IgD-negative memory B cell (primary cell): ENCODE measurements at regions not wholly inside any gene's neighbourhood (a gene's known extent, or its start where the extent isn't known, plus 50 kb on each side); places are given as distances from the start of the nearest gene placed in this dataset.

ENCODE experiments used
- H3K27ac Mint-ChIP-seq, 3 donors: one replicate each; pipeline ENCODE4 v1.8.0; 2020 to 2022; ENCODE audit warnings: mild to moderate bottlenecking in 3 of 3, mixed read lengths in 3 of 3, moderate library complexity in 1 of 3
- H3K27me3 Mint-ChIP-seq: one replicate; pipeline ENCODE4 v1.8.0; 2021; ENCODE audit warnings: mixed read lengths
- H3K36me3 Mint-ChIP-seq: one replicate; pipeline ENCODE4 v1.8.0; 2020; ENCODE audit warnings: mild to moderate bottlenecking, mixed read lengths
- H3K4me1 Mint-ChIP-seq, 3 donors: one replicate each; pipeline ENCODE4 v1.8.0; 2020 to 2022; ENCODE audit warnings: mixed read lengths in 3 of 3, mild to moderate bottlenecking in 1 of 3
- H3K4me3 Mint-ChIP-seq, 4 donors: one replicate each; pipeline ENCODE4 v1.8.0; 2020 to 2022; ENCODE audit warnings: mild to moderate bottlenecking in 4 of 4, mixed read lengths in 4 of 4, moderate library complexity in 3 of 4
- H3K9me3 Mint-ChIP-seq, 3 donors: one replicate each; pipeline ENCODE4 v1.8.0; 2020 to 2021; ENCODE audit warnings: mixed read lengths in 3 of 3, mild to moderate bottlenecking in 1 of 3

DNA sequence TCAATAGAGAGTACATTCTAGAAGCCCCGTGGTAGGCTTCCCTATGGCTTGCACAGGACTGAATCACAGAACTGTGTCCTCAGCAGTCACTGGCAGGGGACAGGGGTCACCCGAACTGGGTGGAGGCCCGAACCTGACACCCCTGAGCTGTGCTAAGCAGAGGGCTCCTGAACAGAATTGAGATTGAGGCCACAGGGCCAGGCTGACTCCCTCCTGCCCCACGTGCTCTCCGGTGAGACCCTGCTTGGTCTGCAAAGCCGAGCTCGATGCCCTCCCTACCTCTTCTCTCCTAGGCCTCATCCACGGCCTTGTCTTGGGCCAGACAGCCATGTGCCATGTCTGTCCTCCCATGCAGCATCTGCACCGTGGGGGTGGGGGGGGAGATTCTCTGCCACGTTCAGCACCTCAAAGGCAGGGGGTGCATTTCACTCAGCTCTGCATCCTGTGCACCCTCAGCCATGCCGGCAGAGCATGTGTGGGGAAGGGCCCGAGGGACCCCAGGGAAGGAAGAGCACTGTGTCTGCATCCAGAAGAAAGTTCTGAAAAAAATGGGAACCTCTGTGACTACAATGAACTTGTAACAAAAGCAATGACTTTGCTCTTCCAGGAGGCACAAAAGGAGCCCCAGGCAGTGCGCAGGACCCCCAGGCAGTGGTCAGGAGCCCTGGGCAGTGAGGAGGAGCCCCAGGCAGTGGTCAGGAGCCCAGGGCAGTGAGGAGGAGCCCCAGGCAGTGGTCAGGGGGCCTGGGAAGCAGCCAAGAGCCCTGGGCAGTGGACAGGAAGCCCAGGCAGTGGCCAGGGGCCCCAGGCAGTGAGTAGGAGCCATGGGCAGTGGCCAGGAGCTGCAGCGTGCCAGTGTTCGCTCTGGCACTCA is 76.7 kb upstream of the SEPTIN5 start:
- peaks cover 1% of the 10 kb centered on the region for H3K36me3 Mint-ChIP-seq
- peaks cover 6% of the 10 kb centered on the region for H3K27me3 Mint-ChIP-seq
- no peaks in the 10 kb centered on the region for H3K9me3 Mint-ChIP-seq
- H3K27ac Mint-ChIP-seq, result no peak overlapping the region
- H3K4me3 Mint-ChIP-seq, result no peak overlapping the region
- no peaks in the 10 kb centered on the region for H3K4me1 Mint-ChIP-seq

DNA sequence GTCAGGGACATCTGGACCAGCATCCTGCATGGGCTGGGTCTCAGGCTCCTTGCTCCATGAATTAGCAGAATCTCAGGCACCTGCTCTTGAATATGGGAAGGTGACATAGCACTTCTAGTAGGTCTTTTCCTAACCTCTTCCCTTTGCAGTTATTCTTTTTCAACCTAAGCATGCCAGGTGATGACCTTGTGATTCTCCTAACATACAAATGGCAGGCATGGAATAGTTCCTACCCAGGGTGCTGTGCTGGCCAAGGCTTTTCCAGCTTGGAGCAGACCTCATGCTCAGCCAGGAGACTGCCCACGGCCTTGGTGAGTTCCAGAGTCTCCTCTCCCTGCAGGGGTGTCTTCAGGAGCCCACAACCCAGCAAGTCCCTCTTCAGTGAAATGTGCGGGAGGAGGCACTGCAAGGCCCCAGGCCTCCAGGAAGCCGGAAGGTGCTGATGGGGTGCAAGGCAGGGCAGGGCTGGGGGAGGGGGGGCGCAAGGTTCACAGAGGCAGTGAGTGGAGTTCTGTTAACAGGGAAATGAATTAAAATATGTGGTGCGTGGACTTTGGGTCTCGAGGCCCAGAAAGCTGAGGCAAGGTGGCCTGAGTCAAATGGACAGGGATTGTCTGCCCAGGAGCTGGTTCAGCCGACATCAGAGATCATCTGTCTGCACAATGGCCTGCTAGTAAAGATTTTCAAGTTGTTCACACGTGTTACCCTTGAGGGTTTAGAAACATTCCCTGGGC is 75.9 kb upstream of the SEPTIN5 start:
- Mint-ChIP-seq H3K4me3 (no peak overlapping the region), H3K9me3 (no peaks in the 10 kb centered on the region), H3K27ac (no peak overlapping the region), H3K27me3 (peaks cover 6% of the 10 kb centered on the region), H3K4me1 (no peaks in the 10 kb centered on the region), H3K36me3 (peaks cover 1% of the 10 kb centered on the region)

DNA sequence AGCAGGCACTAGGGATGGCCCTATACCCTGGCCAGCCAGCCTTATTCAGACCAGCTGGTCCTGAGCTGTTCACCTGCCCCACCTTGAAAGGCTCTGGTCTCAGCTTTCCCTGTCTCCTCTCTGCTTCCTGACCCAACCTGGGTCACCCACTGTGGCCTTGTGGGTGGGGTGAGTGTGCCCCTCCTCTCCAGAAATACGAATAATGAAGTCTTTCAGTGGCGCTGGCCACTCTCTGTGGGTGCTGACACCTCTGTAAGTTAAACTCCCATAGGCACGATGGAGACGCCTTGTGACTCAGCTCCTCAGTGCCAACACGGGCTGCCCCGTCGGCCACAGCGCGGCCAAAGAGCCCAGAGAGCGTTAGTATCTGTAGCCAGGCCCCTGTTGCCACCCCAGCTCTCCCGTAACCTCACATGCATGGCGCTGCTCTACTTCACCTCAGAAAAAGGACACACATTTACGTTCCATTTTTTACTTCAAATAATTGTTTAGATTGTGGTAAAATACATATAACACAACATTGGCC is 74.6 kb upstream of the SEPTIN5 start:
- Mint-ChIP-seq H3K4me1 (no peaks in the 10 kb centered on the region), H3K36me3 (peaks cover 1% of the 10 kb centered on the region), H3K4me3 (no peak overlapping the region), H3K27me3 (peaks cover 7% of the 10 kb centered on the region), H3K27ac (no peak overlapping the region), H3K9me3 (no peaks in the 10 kb centered on the region)

DNA sequence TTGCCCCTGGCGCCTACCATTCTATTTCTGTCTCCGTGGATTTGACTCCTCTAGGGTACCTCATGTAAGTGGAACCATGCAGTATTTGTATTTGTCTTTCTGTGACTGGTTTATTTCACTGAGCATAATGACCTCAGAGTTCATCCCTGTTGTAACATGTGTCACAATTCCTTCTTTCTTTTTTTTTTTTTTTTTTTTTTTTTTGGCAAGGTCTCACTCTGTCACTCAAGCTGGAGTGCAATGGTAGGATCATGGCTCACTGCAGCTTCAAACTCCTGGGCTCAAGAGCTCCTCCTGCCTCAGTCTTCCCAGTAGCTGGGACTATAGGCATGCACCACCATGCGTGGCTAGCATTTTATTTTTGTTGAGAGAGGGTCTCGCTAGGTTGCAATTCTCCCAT is 74.0 kb upstream of the SEPTIN5 start:
- H3K4me1 Mint-ChIP-seq, result no peaks in the 10 kb centered on the region
- H3K4me3 Mint-ChIP-seq, result no peak overlapping the region
- H3K9me3 Mint-ChIP-seq, result no peaks in the 10 kb centered on the region
- H3K27ac Mint-ChIP-seq, result no peak overlapping the region
- H3K27me3 Mint-ChIP-seq, result peaks cover 8% of the 10 kb centered on the region
- peaks cover 1% of the 10 kb centered on the region for H3K36me3 Mint-ChIP-seq

DNA sequence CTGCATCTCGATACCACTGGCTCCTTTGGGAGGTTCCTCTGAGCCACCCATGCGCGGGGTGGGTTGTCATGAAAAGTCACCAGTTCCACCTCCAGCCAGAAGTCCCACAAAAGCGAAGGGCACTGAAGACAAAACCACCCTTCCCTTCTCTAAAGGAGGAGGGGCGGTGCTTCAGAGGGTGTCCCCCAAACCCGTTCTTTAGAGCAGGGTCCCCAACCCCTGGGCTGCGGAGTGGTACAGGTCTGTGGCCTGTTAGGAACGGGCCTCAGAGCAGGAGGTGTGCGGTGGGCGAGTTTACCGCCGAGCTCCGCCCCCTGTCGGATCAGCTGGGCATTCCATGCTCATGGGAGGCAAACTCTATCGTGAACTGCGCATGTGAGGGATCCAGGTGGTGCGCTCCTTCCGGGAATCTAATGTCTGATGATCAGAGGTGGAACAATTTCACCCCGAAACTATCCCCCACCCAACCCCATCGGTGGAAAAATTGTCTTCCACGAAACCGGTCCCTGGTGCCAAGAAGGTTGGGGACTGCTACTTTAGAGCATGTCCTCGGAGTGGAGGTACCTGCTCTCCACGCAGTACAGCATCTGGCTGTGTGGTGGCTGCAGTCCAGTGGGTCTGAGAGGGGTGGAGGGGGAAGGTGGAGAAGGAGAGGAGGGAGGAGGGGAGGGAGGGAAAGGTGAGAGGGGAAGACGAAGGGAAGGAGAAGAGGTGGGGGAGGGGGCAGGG is 72.9 kb upstream of the SEPTIN5 start:
- Mint-ChIP-seq H3K4me3 (no peak overlapping the region), H3K4me1 (no peaks in the 10 kb centered on the region), H3K27ac (peak overlapping the region in 2 of 3 donors; percentile 43 to 63)

DNA sequence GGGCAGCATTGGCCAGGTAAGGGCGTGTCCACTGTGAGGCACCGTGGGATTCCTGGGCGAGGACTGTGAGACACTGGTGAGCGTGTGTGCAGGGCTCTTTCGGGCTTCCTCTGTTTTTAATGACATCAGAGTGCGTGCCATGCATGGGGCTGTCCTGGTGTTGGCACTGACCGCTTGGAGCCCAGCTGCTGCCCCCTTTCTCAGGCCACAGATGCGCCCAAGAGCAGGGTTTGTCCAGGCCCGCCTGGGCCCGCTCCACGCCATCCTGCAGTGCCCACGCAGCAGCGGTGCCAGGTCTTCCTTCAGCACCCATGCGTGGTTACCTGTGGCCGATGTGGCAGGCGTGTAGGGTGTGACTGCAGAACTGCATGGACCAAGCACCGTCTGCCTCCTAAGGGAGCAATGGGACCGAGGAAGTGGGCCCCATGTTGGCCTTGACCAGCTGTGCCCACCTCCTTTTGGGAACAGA is 72.3 kb upstream of the SEPTIN5 start:
- Mint-ChIP-seq H3K27ac (no peak overlapping the region), H3K4me3 (peak overlapping the region in 1 of 4 donors; percentile 47), H3K4me1 (no peaks in the 10 kb centered on the region), H3K9me3 (peaks cover 0 to 8% (median 5%) of the 10 kb centered on the region in 3 donors), H3K27me3 (peaks cover 8% of the 10 kb centered on the region), H3K36me3 (peaks cover 1% of the 10 kb centered on the region)

More for the DNA sequence above, 72.9 kb upstream of the SEPTIN5 start:
- Mint-ChIP-seq H3K27me3 (peaks cover 8% of the 10 kb centered on the region), H3K9me3 (peaks cover 0 to 2% (median 2%) of the 10 kb centered on the region in 3 donors), H3K36me3 (peaks cover 1% of the 10 kb centered on the region)

DNA sequence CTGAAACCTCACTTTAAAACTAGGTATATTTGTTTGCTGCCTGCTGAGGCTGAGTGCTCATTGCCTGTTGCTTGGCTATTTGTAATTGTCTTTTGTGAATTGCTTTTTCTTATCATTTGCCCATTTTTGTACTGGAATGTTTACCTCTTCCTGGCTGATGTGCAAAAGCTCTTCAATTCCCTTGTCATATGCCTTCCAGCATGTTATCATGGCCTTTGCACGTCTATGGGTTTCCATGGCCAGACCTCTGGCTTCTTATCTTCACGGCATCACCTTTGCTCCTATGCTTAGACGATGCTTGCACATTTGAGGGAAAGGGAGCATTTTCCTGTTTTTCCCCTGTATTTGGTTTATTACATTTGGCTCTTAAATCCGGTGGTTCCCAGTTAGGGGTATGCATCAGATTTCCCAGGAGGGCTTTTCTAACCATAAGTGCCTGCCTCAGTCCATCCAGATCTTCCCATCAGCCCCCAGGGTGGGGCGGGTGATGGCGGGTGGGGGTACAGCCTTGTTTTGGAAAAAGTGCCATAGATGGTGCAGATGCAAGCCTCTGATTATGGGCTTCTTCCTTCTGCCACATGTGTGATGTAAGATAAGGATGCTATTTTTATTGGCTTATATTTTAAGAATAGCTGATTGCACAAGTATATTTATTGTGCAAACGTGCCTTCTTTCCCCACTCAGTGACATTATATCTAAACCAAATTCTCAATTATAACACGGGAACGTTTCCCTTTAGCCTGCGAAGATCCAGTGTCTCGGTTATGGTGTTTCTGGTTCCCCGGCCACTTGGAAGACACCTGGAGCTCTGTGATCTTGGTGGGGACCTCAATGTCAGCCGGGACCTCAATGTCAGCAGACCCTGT is 70.6 kb upstream of the SEPTIN5 start:
- Mint-ChIP-seq H3K36me3 (peaks cover 1% of the 10 kb centered on the region), H3K27me3 (peaks cover 8% of the 10 kb centered on the region), H3K27ac (peak overlapping the region in 1 of 3 donors; percentile 23), H3K4me1 (no peaks in the 10 kb centered on the region), H3K4me3 (no peak overlapping the region), H3K9me3 (peaks cover 7 to 18% (median 11%) of the 10 kb centered on the region in 3 donors)

DNA sequence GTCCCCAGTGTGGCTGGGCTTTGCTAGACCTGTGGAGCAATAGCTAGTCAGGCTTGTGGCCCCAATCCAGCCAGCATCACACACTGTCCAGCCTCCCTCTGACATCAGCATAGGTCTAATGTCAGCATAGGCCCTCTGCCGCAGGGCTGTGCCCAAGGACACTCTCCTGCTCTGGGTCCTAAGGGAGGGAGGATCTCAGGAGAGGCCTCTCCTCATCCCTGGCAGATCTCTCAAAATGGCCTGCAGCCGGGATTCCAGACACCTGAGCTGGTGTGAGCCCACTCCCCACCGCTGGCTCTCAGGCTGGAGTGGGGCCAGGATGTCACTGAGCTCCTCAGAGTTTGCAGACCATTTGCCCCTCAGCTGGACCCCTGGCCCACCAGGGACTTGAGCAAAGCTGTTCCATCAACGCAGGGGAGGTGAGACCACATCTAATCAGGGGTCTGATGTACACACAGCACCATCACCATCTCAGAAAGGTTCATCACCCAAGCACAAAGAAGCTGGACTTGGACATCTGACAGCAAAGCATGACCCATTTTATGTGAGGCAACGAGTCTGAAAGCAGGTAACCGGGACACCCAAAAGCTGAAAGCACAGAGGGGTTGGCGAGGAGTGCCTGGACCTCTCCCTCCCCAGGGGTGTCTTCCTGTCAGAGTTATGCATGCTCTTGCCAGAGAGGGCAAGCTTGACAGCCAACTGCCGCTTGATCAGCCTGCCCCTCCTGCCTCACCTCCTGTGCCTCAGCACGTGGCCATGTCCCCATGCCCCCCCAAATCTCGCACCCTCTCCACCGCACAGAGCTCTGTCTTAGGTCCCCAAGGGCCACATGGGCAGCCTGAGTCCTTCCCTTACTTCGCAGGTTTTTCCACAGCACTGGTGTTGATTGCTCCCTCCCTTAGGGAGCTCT is 69.7 kb upstream of the SEPTIN5 start:
- H3K4me3 Mint-ChIP-seq, result no peak overlapping the region
- H3K27ac Mint-ChIP-seq, result no peak overlapping the region
- H3K4me1 Mint-ChIP-seq, result no peaks in the 10 kb centered on the region
- H3K27me3 Mint-ChIP-seq, result peaks cover 7% of the 10 kb centered on the region
- H3K36me3 Mint-ChIP-seq, result peaks cover 3% of the 10 kb centered on the region
- peaks cover 7 to 24% (median 11%) of the 10 kb centered on the region in 3 donors for H3K9me3 Mint-ChIP-seq

DNA sequence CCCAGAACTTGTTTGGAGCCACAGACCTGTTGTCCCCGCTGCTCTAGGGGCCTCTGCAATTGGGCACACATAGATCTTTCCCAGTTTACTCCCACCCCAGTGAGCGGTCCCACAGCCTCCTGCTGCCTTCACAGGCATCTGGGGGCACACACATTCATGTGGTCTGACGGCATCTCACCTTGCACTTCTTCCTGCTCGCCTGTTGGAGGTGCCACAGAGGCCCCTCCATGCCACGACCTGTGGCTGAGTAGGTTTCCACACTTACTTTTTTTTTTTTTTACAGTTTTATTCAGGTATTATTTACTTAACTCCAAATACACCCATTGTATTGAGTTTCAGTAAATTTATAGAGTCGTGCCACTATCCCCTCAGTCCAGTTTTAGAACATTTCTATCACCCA is 68.9 kb upstream of the SEPTIN5 start:
- H3K4me3 Mint-ChIP-seq, result no peak overlapping the region
- H3K9me3 Mint-ChIP-seq, result peaks cover 10 to 27% (median 11%) of the 10 kb centered on the region in 3 donors
- no peak overlapping the region for H3K27ac Mint-ChIP-seq
- peaks cover 2% of the 10 kb centered on the region for H3K27me3 Mint-ChIP-seq
- no peaks in the 10 kb centered on the region for H3K4me1 Mint-ChIP-seq
- peaks cover 1% of the 10 kb centered on the region for H3K36me3 Mint-ChIP-seq

DNA sequence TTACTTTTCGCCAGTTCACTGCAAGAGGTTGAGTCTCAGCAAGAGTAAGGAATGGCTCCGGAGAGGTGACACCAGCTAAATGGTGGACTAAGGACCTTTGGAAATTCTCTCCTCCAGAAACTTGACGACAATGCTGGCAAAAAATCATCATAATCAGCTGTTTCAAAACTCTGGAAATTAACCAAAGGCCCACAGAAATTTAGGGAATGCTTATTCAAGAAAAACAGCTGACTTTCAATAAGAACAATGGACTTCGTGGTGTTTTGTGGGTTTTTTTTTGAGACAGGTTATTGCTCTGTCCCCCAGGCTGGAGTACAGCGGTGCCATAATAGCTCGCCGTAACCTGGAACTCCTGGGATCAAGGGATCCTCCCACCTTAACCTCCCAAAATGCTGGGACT is 68.4 kb upstream of the SEPTIN5 start:
- no peaks in the 10 kb centered on the region for H3K4me1 Mint-ChIP-seq
- H3K4me3 Mint-ChIP-seq, result no peak overlapping the region
- no peak overlapping the region for H3K27ac Mint-ChIP-seq
- H3K9me3 Mint-ChIP-seq, result peaks cover 10 to 27% (median 11%) of the 10 kb centered on the region in 3 donors
- peaks cover 2% of the 10 kb centered on the region for H3K27me3 Mint-ChIP-seq
- peaks cover 1% of the 10 kb centered on the region for H3K36me3 Mint-ChIP-seq

DNA sequence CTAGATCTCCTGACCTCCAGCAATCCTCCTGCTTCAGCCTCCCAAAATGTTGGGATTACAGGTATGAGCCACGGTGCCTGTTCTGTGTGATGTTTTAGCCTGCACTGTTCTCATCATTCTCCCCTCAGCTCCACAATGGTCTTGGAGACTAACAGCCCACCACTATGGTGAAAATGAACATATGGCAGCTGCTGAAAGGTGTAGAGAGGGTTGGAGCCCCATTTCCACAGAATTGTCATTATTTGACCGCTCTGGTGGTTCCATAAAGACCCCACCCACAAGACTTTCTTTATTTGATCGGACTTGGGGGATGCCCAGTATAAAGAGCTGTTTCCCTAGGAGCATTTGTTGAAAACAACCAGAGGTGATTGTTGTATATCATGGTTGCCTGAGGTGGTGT is 67.9 kb upstream of the SEPTIN5 start:
- Mint-ChIP-seq H3K9me3 (peaks cover 10 to 27% (median 11%) of the 10 kb centered on the region in 3 donors), H3K36me3 (peaks cover 1% of the 10 kb centered on the region), H3K27me3 (peaks cover 2% of the 10 kb centered on the region), H3K4me1 (no peaks in the 10 kb centered on the region), H3K4me3 (no peak overlapping the region), H3K27ac (no peak overlapping the region)

DNA sequence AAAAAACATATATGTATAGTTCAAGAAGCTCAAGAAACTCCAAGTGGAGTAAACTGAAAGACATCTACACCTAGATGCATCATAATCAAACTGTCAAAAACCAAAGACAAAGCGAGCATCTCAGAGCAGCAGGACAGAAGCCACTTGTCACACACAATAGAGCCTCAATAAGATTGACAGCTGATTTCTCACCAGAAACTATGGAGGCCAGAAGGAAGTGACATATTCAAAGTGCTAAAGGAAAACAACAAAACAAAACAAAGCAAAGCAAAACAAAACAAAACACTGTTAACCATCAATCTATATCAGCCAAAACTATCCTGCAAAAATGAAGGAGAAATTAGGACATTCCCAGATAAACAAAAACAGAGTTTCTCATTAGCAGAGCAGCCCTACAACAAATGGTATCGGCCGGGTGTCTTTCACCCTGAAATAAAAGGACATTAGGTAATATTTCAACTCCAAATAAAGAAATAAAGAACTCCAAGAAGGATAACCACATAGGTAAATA is 65.8 kb upstream of the SEPTIN5 start:
- no peak overlapping the region for H3K27ac Mint-ChIP-seq

DNA sequence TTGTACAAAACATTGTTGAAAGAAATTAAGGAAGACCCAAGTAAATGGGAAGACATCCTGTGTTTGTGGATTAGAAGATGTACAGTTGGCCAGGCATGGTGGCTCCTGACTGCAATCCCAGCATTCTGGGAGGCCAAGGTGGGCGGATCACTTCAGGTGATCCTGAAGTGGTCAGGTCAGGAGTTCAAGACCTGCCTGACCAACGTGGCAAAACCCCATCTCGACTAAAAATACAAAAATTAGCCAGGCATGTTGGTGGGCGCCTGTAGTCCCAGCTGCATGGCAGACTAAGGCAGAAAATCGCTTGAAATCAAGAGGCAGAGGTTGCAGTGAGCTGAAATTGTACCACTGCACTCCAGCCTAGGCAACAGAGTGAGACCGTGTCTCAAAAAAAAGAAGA is 62.0 kb upstream of the SEPTIN5 start:
- Mint-ChIP-seq H3K4me1 (no peaks in the 10 kb centered on the region), H3K27ac (no peak overlapping the region), H3K4me3 (no peak overlapping the region), H3K9me3 (peaks cover 6 to 18% (median 8%) of the 10 kb centered on the region in 3 donors), H3K36me3 (peaks cover 1% of the 10 kb centered on the region), H3K27me3 (peaks cover 1% of the 10 kb centered on the region)

More for the DNA sequence above, 65.8 kb upstream of the SEPTIN5 start:
- Mint-ChIP-seq H3K27me3 (peaks cover 3% of the 10 kb centered on the region), H3K4me1 (no peaks in the 10 kb centered on the region), H3K4me3 (no peak overlapping the region), H3K36me3 (peaks cover 1% of the 10 kb centered on the region), H3K9me3 (peaks cover 10 to 27% (median 11%) of the 10 kb centered on the region in 3 donors)
